Globus pallidus (tissue), 1 donor: ENCODE measurements at regions not wholly inside any gene's neighbourhood (a gene's known extent, or its start where the extent isn't known, plus 50 kb on each side); places are given as distances from the start of the nearest gene placed in this dataset.
"Not testable (repeated sequence)": the region's sequence is repeated elsewhere in the genome, so short reads cannot be mapped to it uniquely, and the experiment has no call there.

Experiments used
- DNase-seq: peaks from one replicate; pipeline ENCODE4 v3.0.0-alpha.2; 2015; ENCODE audit warnings: low spot score

- DNase-seq, result no peak
Observed at GRCh38 chr17:72448019-72448418, 327.2 kb downstream of the SOX9 start.

GRCh38 chr17:72452286-72453173 is 331.7 kb downstream of the SOX9 start:
- no peak for DNase-seq

DNA sequence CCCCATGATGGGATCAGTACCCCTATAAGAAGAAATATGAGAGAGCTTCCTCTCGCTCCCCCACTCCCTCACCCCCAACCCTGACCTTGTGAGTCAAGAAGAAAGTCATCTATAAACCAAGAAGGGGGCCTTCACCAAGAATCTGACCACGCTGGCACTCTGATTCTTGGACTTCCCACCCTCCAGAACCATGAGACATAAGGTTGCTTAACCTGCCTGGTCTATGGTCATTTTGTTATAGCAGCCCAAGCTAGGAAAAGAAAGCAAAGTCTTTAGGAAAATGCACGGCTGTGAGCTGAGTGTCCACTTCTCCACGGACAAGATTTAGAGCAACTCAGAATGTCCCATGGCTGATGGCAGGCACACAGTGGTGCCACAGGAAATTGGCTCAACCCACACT is 333.5 kb downstream of the SOX9 start:
- no peak for DNase-seq

DNA sequence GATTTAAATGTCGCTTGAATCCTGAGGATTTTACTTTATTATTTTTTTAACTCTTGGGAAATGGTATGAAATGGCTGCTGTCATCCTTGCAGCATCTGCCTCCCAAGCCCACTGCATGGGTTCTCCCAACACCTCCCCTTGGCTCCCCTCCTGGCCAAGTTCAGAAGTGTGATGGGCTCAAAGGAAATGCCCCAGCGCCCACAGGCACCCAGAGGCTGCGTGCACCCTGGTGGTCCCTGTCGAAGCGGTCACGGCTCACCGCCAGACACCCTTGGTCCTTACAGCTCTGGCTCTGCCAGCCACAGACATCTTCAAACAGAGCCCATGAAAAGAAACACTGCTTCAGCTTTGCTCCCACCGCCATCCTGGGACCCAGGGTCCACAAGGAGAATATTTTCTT is 334.7 kb downstream of the SOX9 start:
- DNase-seq, result no peak

DNA sequence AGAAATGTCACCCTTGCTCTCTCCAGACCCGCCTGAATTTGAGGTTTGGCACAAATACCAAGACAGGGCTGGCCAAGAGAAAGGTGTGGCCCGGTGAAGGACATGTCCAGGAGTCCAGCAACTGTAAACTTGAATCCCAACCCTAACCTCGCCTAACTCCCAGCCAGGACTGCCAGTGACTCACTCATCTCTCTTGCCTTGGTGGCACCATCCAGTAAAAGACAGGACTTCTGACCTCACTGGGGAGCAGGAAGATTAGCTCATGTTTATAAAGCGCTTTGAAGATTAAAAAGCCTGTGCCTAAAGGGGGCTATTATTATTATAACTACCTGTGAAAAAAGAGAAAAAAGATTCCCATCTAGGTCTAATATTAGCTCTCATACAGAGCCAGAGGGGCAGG is 335.3 kb downstream of the SOX9 start:
- no peak for DNase-seq

- no peak for DNase-seq
Observed at GRCh38 chr17:72457712-72458111, 336.9 kb downstream of the SOX9 start.

- no peak for DNase-seq
Observed at GRCh38 chr17:72458301-72458700, 337.5 kb downstream of the SOX9 start.

DNA sequence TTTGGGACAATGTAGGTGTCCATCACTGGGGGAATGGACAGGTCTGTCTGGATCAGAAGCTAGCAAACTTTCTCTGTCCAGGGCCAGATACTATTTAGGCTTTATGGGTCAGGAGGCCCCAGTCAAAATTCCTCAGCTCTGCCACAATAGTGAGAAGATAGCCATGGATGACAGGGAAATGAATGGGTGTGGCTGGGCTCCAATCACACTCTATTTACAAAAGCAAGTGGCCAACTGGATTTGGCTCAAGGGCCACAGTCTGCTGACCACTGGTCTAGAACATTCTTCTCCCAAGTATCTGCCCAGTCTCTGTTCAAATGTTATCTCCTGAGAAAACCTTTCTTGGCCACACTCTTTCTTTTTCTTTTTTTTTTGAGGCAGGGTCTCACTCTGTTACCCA is 339.9 kb downstream of the SOX9 start:
- no peak for DNase-seq

- DNase-seq, result no peak
Observed at GRCh38 chr17:72461757-72462156, 340.9 kb downstream of the SOX9 start.

- DNase-seq, result no peak
Observed at GRCh38 chr17:72462407-72462806, 341.6 kb downstream of the SOX9 start.

DNA sequence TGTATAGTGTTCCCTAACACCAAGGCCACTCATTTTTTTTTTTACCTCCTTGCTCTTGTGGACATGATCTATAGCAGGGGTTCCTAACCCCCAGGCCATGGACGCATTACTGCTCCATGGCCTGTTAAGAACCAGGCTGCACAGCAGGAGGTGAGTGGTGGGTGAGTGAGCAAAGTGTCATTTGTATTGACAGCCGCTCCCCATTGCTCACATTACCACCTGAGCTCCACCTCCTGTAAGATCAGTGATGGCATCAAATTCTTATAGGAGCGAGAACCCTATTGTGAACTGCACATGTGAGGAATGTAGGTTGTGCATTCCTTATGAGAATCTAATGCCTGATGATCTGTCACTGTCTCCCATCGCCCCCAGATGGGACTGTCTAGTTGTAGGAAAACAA is 342.0 kb downstream of the SOX9 start:
- DNase-seq, result no peak

GRCh38 chr17:72463287-72464102 is 342.7 kb downstream of the SOX9 start:
- peak; percentile 36 for DNase-seq

DNA sequence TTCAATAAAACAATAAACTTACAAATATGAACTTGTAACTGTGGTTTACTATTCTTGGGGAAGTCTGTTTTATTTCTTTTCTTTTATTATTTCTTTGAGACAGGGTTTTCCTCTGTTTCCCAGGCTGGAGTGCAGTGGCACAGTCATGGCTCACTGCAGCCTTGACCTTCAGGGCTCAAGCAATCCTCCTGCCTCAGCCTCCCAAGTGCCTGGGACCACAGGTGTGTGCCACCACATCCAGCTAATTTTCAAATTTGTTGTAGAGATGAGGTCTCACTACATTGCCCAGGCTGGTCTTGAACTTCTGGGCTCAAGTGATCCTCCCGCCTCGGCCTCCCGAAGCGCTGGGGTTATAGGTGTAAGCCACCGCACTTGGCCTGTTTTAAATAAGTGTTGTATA is 343.4 kb downstream of the SOX9 start:
- DNase-seq, result not testable (repeated sequence)

DNA sequence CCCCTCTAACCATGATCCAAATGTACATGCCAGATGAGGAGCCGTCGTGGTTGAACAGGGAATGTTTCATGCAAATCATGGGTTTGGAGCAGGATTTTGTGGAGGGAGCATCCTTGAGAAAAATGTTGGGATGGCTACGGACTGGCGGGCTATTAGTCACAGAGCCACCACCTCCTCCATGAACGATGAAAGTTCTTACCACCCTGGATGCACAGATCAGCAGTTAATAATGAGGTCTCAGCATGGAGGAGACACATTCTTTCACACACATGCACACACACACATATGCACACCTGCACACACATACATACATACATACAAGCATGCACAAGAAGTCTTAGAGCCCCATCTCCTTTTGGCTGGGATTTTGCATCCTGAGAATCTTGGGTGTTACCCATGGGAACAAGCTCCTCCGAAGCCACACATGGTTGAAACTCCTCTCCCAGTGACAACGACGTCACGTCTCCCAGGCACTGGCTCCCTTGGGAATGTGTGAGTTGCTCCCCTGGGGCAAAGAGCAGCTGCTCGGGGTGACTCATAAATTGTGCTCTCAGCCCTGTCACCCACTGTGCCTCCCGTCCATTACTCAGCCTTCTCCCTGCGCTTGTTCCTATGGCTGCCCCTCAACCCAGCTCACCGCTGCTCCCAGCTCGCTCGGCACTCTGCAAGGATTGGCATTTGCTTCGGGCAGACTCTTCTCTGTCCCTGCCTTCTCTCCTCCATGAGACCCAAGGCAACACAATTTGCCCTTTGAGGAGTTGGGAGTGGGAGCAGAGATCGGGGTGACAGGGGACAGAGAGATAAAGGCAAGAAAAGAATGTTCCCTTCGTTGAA is 344.6 kb downstream of the SOX9 start:
- no peak for DNase-seq

DNA sequence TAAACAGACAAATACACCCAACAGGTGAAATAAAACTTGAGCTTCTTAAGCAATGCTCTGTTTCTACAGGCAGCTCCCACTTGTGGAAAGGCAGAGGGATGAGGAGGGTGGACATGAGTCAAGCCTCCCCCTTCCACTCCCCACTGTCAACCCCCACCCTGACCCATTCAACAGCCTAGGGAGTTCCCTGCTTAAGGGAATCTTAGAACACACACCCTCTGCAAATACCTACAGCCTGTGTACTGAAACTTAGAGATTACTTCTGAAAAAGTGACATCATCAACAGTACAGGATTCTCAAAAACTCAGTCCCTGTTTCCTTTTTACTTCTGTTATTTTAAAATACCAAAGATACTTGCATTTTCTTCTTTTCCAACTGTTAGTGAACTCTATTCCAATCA is 345.4 kb downstream of the SOX9 start:
- no peak for DNase-seq

DNA sequence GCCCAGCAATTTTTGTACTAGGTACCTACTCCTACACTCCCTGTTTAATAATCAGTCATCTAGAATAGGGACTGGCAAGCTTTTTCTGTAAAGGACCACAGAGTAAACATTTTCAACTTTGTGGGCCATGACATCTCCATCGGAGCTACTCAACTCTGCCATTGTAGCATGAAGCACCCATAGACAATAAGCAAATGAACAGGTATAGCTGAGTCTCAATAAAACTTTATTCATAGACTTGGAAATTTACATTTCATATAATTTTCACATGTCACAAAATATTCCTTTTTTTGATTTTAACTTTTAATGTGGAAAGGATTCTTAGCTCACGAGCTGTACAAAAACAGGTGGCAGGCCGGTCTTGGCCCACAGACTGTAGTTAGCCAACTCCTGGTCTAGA is 345.8 kb downstream of the SOX9 start:
- DNase-seq, result no peak

DNA sequence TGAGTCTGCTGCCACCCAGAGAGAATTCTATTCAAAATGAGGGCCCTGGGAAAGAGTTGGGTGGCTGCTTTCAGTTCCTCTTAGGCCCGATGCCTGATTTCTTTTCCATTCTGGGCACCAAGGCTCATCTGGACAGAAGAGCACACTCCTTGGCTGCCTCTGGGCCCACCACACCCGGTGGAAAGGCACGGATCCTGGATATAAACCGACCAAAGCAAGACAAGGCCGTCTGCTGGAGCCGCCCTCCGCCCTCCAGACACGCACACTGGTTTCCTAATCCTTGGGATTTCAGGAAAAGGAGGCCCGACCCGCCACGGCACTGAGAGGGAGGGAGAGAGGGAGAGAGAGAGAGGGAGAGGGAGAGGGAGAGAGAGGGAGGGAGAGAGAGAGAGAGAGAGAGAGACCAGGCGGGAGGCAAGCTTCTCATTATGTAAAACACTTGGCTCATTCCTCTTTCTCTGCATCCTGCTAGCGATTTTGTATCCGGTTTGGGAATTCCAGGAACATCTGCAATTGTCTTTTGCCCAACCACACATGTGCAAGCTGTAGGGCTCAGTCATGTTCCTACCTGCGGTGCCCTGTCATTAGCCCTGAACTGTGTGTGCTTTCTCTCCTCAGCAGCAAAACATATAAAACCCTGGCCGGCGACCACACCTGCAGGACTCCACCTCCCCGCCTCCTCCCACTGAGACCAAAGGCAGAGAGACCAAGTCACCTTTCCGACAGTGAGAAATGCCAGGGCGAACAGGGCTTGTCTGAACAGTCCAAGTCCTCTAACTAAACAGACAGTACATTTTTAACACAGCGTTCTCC is 347.2 kb downstream of the SOX9 start:
- no peak for DNase-seq

DNA sequence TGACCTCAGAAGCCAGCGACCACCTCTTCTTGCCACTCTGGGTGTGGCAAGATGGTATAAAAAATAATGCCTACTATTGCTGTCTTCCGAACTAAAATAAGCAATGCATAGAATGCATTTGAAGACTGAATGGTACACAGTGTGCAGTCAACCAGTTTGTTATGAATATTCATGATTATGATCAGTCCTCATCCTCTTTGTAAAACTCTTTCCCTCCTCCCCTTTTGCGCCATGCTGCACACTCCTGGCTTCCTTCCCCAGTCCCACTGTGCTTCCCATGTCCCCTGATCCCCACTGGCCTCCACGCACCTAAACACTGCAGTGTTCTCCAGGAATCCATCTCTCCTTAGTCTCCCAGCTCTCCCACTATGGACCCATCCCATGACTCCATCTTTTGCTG is 348.0 kb downstream of the SOX9 start:
- DNase-seq, result no peak

DNA sequence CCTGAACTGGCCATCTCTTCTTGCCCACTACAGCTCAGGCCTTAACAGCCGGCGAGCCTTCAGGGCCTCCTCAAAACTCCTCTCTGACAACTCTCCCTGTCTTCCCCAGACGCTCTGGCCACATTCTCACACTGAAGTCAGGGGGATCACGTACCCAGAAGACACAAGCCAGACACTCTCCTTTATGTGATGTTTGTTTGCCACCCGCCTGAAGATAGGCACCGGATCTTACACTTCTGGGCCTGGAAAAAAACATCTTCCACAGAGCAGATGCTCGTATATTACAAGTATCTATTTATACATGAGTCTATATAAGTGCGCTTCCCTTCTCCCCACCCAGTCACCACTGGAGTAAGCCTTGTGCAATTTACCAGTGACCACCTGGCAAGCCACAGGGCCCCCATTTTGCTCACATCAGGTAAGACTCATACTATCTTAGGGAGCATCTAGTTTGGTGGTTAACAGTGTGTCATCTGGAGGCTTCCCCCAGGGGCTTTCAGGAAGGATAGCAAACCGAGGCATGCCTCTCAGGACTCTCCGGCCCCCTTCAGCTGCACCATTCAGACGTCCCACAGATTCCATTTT is 349.4 kb downstream of the SOX9 start:
- DNase-seq, result no peak

GRCh38 chr17:72470734-72471133 is 349.9 kb downstream of the SOX9 start:
- DNase-seq, result no peak

- DNase-seq, result no peak
Observed at GRCh38 chr17:72471296-72471695, 350.5 kb downstream of the SOX9 start.
